ENCODE measurements at regions not wholly inside any gene's neighbourhood (a gene's known extent, or its start where the extent isn't known, plus 50 kb on each side); places are given as distances from the start of the nearest gene placed in this dataset.

DNA sequence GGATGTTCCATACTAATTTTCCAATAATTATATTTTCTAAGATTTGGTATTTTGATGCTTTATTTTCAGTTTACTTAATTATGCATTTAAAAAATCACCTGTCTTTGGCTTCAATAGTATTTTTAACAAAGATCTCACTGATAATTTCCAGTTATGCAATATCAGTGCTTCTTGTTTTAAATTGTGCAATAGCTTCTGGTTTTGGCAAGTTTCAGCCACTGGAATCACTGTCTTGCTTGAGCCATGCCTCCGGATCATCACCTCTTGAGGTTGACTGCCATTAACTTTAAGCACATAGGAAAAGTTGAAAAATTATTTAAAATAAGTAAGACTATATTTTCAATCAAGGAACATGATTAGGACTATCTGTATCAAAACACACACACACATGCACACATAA is 1242.1 kb downstream of the HACE1 start:
- no peak for TF ChIP-seq CTCF (IDR thresholded peaks at IDR 0.05; ENCODE audit: insufficient read depth, missing control alignments)
- DNase-seq (ENCODE audit: insufficient read length, low spot score) (no peak), FAIRE-seq (no peak)

DNA sequence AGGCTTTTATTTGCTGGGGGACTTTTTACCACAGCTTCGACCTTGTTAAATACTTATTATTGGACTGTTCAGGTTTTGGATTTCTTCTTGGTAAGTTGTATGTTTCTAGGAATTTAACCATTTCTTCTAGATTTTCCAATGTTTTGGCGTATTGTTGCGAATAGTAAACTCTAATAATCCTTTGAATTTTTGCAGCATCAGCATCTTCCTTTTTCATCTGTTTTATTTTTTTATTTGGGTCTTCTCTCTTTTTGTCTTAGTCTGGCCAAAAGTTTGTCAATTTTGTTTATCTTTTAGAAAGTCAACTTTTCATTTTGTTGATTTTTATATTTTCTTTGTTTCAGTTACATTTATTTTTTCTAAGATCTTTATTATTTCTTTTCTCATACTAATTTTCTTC is 1272.0 kb downstream of the HACE1 start:
- DNase-seq (ENCODE audit: insufficient read length, low spot score) (no peak), FAIRE-seq (no peak)
- TF ChIP-seq CTCF (IDR thresholded peaks at IDR 0.05; ENCODE audit: insufficient read depth, missing control alignments) = no peak

DNA sequence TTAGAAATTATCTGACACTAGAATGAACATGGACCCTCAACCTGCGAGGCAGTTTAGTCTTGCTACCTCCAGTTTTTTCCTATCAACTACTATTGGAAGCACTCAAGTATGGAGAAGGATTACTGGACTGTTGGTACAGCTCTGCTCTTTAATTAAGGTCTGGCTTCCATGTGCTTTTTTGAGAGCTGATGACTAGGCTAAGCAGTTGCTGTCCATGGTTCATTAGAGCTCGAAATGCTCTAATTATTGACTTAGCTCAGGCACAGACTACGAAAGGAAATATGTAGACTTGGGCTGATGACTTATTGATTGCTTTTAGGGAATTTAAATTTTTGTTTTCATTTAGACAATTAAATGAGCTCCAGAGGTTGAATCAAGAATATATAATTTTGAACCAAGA is 1281.6 kb downstream of the HACE1 start:
- DNase-seq (ENCODE audit: insufficient read length, low spot score) (no peak), FAIRE-seq (no peak)
- no peak for TF ChIP-seq CTCF (IDR thresholded peaks at IDR 0.05; ENCODE audit: insufficient read depth, missing control alignments)

GRCh38 chr6:103570431-103570830 is 1289.3 kb downstream of the HACE1 start:
- no peak for TF ChIP-seq CTCF (IDR thresholded peaks at IDR 0.05; ENCODE audit: insufficient read depth, missing control alignments)
- DNase-seq (ENCODE audit: insufficient read length, low spot score) = no peak
- FAIRE-seq = no peak

DNA sequence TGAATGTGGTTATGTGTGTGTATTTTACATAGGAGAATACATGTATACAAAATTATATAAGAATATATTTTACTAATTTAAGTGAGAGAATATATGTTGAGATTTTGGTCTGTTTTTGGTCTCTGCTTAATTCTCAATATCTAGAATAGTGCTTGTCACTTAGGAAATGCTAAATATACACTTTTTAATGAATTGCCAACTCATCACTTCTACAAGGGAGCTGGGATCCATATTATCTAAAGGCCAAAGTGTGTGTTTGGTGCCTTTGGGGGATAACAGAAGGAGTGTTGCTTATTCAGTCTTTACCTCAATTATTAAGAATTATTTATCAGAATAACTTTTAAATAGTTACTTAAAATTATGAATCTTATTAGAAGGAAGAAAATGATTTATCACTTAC is 1304.8 kb downstream of the HACE1 start:
- DNase-seq (ENCODE audit: insufficient read length, low spot score) = no peak
- TF ChIP-seq CTCF (IDR thresholded peaks at IDR 0.05; ENCODE audit: insufficient read depth, missing control alignments) = no peak
- no peak for FAIRE-seq

GRCh38 chr6:103538381-103538780 is 1321.3 kb downstream of the HACE1 start:
- FAIRE-seq = peak; percentile 94
- no peak for TF ChIP-seq CTCF (IDR thresholded peaks at IDR 0.05; ENCODE audit: insufficient read depth, missing control alignments)
- no peak for DNase-seq (ENCODE audit: insufficient read length, low spot score)

GRCh38 chr6:103534814-103535213 is 1324.9 kb downstream of the HACE1 start:
- no peak for TF ChIP-seq CTCF (IDR thresholded peaks at IDR 0.05; ENCODE audit: insufficient read depth, missing control alignments)
- FAIRE-seq (no peak), DNase-seq (ENCODE audit: insufficient read length, low spot score) (no peak)
